ENCODE measurements at regions not wholly inside any gene's neighbourhood (a gene's known extent, or its start where the extent isn't known, plus 50 kb on each side); places are given as distances from the start of the nearest gene placed in this dataset.

DNA sequence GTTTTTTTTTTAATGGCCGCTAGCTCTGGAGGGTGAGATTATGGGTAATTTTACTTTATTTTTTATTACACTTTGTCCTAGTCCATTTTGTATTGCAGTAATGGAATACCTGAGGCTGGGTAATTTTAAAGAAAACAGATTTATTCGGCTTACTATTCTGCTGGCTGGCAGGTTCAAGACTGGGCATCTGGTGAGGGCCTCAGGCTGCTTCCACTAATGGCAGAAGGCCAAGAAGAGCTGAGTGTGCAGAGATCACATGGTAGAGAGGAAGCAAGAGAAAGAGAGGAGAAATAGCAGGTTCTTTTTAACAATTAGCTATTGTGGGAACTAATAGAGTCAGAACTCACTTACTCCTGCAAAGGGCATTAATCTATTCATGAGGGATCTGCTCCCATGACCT lies 52.4 kb upstream of the ARHGAP28 start:
- no peak overlapping the region for H3K9ac ChIP-seq
- no peaks in the 10 kb centered on the region for H3K79me2 ChIP-seq (ENCODE audit: insufficient read depth, low read depth)
- no peaks in the 10 kb centered on the region for H3K4me1 ChIP-seq (ENCODE audit: low read depth, poor library complexity, severe bottlenecking)
- no peak overlapping the region for H3K4me3 ChIP-seq (IDR thresholded peaks at IDR 0.05; ENCODE audit: insufficient read depth, low read depth, low read length)
- no peaks in the 10 kb centered on the region for H4K20me1 ChIP-seq (ENCODE audit: insufficient read depth)
- H3K27me3 ChIP-seq (ENCODE audit: insufficient read depth, low read depth): no peaks in the 10 kb centered on the region
- H2AFZ ChIP-seq (ENCODE audit: low read depth): no peak overlapping the region
- no peak for TF ChIP-seq CTCF (conservative IDR thresholded peaks at IDR 0.05; ENCODE audit: low read depth, low read length)
- no peaks in the 10 kb centered on the region for H3K36me3 ChIP-seq (ENCODE audit: insufficient read depth)
- H3K4me2 ChIP-seq: no peak overlapping the region
- no peak overlapping the region for H3K27ac ChIP-seq

GRCh38 chr18:6679201-6679600 lies 50.3 kb upstream of the ARHGAP28 start:
- Histone ChIP-seq H2AFZ (ENCODE audit: low read depth) (no peak overlapping the region), H3K79me2 (ENCODE audit: insufficient read depth, low read depth) (no peaks in the 10 kb centered on the region), H3K4me2 (no peak overlapping the region), H3K27ac (no peak overlapping the region), H3K36me3 (ENCODE audit: insufficient read depth) (no peaks in the 10 kb centered on the region), H3K27me3 (ENCODE audit: insufficient read depth, low read depth) (no peaks in the 10 kb centered on the region), H3K4me1 (ENCODE audit: low read depth, poor library complexity, severe bottlenecking) (no peaks in the 10 kb centered on the region), H3K4me3 (IDR thresholded peaks at IDR 0.05; ENCODE audit: insufficient read depth, low read depth, low read length) (no peak overlapping the region), H3K9ac (no peak overlapping the region), H4K20me1 (ENCODE audit: insufficient read depth) (no peaks in the 10 kb centered on the region)
- no peak for TF ChIP-seq CTCF (conservative IDR thresholded peaks at IDR 0.05; ENCODE audit: low read depth, low read length)

All from KMS-11 (cell line).